ENCODE measurements at regions not wholly inside any gene's neighbourhood (a gene's known extent, or its start where the extent isn't known, plus 50 kb on each side); places are given as distances from the start of the nearest gene placed in this dataset.
"Not testable (repeated sequence)": the region's sequence is repeated elsewhere in the genome, so short reads cannot be mapped to it uniquely, and the experiment has no call there.

DNA sequence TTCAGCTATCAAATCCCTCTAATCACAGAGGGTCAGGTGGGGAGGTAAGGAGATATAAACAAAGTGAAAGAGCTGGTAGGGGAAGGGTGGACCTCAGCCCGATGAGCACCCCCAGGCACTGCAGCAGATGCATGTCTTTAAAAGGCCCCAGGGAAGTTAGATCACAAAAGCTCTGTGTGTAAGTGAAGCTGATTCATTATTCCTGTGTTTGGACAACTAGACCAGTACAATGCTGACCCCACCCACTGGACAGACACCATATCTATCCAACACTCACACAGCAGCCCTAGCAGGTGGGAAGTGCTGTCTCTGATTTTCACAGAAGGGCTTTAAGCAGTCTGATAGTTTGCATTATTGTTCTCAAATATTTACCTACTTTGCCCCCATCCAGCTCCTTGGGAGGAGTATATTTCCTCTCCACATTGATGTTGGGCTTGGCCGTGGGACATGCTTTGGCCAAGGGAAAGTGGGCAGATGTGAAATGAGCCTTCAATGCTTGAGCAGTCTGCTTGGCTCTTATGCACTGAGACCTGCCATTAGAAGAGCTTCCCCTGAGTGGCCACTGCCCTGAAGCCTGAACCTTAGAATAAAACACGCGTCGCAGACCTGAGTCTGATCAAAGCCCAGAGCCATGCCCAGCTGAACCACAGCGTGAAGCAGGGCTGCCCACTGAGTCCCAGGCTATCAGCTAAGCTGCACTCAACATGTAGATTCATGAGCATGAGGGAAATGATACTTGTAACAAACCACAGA lies 111.4 kb downstream of the COPS8 start:
- no peak for DNase-seq

DNA sequence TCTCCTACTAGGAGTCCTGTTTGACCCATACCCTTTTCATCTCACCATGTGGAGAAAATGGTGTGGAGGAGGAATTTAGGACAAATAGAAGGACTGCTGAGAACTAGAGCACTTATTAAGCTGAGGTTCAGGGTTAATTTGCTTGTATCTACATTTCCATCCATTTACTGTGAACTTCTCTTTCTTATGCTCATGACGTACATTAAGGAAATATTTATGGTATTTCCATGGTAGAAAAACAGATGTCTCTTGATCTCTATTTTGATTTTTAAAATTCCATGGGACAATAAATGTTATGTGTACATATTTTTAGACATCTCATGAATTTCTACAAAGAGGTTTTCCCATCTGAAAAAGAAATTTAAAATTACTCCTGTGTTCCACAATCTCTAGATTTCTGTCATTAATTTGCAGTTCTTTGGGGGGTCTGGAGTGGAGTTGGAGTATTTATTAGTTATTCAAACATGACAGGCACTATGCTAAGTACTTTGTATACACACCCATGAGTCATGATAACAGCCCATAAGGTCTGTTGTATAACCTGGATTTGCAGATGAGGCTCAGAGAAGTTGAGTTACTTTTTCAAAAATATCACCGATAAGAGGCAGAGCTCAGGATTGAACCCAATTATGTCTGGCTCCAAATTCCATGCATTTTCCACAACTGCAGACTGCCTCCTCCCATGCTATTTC lies 112.6 kb downstream of the COPS8 start:
- DNase-seq, result no peak

DNA sequence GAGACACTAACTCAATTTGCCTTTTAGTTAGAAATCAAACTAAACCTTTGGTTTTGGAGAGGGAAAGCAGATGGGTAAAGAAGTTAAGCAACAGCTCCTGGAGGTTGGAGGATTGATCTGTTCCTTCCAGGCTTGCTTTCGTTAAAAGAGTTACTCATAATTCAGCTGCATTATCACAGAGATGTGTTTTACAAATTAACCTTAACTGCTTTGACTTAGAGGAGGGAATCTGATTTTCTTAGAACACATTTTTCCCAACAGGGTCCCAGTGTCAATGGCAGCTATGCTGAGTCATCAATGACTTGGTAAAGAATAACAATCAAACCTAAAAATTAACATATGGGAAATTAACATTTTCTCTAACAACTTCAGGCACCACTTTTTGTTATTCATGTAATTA lies 113.4 kb downstream of the COPS8 start:
- DNase-seq, result no peak

DNA sequence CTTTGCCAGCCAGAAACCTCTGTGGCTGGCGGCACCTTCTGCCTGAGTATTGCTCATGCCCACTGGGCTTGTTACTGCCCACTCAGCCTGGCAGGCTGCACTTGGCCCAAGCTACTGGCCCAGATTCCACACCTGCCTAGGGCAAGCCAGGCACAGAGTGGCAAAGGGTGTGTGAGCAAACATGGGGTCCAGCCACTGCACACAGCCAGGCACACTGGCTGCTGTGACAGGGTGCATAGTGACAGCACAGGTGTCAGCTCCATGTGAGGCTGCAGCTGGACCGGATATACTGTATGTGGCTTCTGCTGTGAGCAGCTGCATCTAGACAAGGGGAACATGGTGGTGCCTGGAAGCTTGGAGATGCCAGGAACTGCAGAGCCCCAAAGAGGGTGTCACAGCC lies 113.9 kb downstream of the COPS8 start:
- DNase-seq, result no peak

DNA sequence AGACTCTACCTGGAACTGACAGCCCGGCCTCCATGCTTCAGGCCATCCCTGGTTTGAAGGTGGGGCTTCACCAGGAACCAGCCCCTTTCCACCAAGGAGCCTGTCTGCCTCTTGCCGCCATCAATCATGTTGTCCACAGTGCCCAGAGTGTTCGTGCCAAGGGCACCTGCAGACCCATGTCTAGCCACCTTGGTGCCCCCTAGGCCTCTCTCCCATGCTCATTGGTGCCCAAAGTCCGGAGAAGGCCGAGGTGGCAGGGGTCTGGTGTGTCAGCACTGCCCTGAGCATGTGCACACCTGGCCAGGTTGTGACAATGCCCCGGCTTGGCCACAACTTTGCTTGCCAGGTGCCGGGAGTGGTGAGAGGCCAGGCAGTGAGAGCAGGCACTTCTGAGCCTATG lies 114.8 kb downstream of the COPS8 start:
- DNase-seq, result no peak

DNA sequence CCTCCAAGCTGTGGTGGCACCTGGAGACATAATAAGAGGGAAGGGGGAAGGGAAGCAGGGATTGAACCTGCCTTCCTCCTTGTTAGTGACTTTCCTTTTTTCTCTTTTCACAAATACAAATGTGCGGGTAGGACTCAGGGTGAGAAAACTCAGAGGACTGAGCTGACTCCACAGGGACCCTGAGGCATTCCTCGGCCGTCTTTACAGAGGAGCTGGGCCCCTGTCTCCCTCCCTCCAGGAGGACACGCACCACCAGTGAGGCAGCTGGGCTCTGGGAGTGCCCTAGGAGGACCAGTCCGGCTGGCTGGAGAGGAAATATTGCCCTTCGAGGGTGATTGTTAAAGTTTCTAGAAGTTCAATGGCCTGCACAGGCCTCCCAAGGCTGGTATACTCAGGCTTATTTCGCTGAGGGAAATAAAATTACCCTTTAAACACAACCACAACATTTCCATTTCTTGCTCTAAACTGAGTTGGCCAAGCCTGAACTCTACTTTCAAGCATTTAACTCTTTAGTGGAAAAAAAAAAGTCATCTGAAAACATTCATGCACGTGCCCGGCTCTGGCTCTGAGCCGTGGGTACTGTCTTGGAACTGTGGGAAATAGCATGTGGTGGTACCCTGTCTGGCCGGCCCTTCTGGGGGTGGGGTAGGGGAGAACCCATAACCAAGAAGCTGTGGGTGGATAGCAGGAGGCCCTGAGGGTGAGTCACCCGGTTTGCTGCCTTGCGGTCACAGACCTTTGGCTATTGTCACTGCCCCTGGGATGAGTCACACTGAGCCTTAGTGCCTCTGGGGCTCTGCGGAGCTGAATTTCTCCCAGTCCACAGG lies 116.0 kb downstream of the COPS8 start:
- no peak for DNase-seq

DNA sequence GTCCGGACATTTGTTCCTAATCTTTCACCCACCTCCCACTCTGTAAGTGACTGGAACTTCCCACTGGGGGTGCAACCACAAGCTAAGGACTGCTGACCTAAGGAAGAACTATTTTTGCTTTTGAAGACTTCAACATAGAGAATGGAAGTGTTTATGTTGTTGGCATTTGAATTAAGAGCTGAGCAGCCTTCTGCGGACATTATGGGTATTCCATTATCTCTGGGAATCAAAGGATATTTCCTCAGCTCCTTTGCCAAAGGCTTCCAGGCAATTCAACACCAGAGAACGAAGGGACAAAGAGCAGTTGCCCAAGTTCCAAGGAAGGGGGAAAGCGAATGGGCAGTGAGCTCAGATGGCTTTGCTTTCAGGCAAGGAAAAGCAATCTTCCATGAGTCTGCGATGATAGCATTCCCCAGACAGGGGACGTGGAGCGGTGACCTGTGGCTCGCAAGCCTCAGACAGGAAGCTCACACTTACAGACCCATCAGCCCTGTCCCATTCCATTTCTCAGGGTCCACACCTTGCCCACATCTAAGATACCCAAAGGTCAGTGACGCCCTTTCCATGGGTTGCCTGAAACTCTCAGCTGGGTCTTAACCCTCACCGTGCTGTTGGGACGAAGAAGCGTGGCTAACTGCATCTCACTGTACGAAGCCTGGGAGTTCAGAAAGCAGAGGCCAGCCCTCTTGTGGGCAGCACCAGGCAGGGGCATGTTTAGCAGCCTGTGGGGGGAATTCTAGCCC lies 116.8 kb downstream of the COPS8 start:
- DNase-seq, result no peak

DNA sequence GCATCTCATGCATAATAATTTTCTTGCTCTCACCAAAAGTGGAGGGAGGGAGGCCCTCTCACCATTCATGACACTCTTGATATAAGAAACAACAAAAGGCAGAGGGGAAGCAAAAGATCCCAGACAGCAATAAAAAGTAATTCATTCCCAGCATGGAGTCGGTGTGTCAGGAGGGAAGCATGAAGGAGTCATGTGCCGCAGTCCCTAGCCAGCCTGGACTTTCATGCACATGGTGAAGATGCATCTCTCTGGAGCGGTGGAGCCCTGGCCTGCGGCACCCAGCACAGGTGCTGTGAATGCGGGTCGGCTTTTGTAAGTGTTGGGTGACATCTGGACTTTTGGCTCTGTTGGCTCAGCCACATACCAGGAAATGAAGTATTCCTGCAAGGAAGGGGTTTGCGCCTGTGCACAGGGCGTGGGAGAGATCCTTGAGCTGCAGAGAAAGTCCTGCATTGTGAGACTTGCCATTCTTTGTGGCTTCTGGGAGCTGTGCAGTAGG lies 119.4 kb downstream of the COPS8 start:
- no peak for DNase-seq

DNA sequence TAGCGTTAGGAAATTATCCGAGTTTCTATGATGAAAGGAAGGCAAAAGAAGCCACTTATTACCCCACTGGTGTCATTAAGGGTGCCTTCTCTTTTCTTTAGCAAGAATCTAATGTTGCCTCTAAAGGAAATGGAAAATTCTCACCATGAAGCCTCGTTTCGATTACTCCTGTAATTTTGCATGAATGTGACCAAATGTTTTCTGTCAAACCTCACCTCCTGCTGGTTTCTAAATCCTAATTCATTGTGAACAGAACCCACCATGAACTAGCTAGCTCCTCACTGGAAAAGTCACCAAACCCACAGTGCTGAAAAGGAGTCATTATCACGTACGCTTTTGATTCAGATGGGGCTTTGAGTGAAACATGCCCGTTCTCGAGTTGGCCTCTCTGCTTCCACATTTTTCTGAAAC lies 119.9 kb downstream of the COPS8 start:
- no peak for DNase-seq

DNA sequence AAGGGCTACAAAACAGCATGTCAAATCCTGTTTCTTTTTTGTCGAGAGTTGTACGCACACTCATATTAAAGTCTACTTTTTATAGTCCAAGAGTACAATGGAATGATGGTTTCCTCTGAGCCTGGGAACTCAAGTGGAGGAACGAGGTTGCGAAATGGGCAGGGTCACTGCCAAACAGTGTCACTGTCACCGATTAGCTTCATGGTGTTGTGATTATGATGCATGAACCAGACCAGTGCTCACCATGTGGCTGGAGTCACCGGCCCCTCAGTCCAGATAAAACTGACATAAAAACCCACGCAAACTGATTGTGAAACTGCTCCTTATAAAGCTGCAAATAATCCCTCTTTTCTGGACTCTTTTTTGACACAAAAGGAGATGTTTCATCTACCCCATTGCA lies 122.0 kb downstream of the COPS8 start:
- no peak for DNase-seq

DNA sequence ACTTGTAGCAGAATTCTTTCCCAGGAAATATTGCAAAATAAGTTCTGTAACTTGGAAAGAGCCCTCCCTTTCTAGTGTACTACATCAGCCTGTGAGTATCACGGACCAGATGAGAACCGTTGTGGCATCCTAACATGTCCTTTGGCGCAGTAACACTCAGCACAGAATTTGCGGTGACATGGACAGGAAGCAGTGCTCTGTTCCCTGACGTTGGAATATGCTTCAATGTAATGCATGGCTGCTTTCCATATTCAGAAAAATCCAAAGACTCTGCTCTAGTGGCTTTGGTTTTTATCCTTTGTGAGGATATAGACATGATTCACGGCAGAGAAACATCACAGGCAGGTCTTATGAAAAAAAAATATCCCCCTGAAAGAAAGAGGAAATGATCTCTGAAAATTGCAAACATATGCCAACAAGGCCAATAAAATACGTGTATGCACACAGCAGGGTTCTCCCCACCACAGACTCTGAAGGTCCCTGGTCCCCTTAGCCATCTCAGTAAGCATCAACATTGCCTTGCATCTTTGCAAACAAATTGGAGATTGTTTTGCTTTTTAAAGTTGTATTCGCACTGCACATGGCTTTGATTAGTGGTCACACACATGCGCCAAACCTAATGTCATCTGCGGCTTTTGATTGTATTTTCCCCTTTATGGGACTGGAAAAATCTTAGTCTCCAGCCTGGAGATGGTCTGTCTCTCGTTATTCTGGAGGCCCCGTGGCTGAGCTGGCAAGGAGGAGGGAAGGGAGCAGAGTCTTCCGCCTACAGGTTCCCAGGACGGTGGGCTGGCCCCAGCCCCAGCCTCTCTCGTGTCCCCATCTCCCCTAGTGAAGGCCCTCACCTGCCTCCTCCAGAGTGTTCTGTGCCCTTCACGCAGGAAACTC lies 122.9 kb downstream of the COPS8 start:
- no peak for DNase-seq

DNA sequence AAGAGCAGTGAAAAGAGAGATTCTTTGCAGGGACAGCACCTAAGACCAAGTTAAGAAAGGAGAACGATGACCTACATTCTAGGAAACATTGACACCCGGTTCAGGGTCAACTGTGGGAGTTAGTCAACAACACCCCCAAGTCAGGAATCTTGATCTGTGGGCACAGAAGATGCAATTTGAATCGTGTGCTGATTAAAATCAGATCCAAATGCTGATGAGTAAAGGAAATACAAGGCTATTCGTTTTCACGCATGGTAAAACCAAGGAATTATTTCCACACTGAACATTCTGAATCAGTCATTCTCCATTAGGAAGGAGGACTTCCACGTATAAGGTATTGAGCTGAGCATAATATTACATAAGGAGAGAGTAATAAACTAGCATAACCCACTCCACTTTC lies 124.2 kb downstream of the COPS8 start:
- no peak for DNase-seq

DNA sequence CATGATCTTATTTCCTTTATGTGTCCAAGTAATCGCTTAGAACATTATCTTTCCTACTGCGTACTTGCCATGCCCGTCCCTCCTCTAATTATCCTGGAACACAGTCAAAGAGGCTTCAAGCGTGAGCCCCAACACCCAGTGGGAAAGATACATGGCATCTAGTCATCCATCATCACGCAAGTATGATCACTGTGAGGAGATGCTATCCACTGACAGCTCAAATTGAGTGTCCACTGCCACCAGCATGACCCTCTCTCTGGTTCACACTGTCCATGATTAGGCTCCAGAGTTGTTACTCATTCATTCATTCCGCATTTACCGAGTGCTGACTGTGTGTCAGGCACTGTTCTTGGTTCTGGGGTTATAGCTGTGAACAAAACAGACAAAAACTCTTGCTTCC lies 124.6 kb downstream of the COPS8 start:
- DNase-seq, result no peak

DNA sequence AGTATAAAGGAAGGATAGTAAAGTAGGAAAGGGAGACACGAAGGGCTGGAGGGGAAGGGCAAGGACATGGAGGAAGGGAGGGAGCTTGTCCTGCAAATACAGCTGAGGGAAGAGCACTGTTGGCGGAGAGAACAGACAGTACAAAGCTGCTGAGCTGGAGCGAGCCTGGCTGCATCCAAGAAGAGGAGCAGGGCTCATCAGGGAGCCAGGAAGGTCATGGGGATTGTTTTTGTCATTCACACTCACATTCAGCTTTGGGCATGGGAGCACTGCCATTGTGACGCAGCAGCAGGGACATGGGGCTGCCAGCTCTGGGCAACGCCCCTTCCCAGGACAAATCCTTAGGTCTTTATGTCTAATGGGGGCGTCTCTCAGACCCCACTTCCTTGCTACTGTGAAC lies 125.1 kb downstream of the COPS8 start:
- no peak for DNase-seq

DNA sequence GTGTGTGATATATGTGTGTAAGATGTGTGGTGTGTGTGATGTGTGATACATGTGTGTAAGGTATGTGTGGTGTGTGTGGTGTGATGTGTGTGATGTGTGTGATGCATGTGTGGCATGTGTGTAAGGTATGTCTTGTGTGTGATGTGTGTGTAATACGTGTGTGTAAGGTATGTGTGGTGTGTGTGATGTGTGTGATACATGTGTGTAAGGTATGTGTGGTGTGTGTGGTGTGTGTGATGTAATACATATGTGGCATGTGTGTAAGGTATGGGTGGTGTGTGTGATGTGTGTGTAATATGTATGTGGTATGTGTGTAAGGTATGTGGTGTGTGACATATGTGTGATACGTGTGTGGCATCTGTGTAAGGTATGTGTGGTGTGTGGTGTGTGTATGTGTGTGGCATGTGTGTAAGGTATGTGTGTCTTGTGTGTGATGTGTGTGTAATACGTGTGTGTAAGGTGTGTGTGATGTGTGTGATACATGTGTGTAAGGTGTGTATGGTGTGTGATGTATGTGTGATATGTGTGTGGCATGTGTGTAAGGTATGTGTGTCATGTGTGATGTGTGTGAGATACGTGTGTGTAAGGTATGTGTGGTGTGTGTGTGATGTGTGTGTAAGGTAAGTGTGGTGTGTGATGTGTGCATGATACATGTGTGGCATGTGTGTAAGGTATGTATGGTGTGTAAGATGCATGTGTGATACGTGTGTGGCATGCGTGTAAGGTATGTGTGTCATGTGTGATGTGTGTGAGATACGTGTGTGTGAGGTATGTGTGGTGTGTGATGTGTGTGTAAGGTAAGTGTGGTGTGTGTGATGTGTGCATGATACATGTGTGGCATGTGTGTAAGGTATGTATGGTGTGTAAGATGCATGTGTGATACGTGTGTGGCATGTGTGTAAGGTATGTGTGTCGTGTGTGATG lies 126.9 kb downstream of the COPS8 start:
- not testable (repeated sequence) for DNase-seq

DNA sequence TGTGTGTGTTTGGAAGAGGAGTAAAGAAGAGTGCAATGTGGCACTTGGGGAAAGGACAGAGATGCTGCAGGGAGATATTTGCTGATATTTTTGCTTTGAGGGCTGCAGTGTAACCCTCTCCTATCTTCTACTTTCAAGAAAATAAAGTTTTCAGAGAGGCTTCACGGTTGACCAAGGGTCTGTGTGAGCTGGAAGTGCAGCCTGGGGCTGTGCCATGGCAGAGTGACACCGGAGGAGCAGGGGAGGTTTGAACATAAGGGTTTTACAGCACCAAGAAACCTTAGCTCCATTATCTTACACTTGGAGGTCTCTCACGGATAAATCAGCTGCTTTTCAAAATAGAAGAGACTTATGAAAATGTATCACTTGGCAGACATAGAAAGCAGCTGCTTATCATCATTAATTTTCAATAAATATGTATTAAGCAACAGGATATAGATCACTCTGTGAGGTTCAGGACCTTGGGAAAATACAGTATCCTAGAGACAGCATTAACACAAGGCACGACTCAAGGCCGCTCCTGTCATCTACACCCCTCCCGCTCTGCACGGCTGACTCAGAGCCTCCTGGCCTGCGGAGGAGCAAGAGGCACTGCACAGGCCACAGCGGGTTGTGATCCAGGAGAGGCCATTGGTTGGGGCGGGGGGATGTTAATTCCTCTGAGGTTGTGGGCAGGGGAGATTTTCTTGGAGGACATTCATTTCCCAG lies 127.8 kb downstream of the COPS8 start:
- DNase-seq, result no peak

DNA sequence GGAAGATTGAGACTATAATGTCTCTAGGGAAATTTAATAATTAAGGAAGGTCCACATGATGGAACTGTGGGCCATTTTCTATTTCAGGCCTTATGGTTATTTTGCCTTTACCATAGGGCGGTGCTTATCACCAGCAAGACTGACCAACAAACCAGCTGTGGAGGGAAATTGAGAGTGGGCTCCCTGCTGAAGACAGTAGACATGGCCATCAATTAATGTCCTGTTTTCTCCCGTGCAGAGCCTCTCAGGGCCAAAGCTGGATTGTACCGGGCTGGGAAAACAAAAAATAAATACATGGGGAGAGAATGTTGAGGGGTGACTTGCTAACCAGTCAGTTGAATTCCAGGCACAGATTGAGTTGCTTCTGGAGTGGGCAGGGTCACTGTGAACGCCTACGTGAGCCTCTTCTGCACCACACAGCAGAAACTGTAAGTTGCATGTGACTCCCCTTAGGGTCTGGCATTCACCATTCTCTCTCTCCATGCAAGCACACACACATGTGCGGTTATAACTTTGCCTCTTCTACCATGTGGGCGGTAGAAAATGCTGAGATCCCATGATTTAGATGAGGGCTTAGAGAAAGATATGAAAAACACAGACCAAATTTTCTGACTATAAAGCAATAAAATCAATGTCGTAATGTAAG lies 128.5 kb downstream of the COPS8 start:
- no peak for DNase-seq

DNA sequence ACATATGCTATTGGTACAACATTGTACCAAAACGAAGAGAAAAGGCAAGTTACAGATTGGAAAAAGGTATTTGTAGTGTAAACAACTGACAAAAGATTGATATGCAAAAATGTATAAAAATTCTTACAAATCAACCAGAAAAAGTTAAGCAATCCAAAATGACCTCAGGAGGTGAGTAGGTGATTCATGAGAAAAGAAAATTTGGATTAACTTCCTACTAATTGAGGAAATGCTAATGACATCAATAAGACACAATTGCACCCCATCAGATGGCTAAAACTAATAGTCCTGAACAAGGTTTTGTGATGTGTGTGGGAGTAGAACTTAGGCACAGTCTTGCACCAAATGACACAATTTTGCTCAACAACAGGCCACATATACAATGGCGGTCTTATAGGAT lies 129.3 kb downstream of the COPS8 start:
- DNase-seq, result no peak

DNA sequence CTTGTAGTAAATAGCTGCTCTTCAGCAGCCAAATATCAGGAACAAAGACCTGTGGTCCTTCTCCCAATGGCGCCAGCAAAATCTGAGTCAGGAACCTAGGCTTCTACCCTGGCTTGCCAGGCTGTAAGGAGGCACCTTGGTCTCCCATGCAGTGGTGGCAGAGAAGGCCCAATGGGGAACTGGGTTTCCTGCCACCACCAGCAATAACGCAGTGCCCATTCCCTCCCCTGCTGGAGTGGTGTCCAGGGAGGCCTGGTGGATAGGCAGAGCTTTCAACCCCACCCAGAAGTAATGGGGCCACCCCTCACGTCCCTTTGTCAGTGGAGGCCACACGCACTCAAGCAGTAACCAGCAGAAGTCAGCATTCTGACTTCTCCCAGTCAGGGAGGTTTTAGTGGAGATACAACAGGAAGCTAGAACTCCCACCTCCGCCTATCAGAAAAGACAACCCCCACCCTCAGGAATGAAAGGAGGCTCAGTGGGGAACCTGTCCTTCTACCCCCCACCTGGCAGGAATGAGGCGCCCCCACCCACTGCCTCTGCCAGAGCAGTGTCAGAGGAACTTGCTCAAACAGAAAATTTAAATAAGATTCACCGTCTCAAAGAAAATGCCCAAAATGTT lies 132.4 kb downstream of the COPS8 start:
- DNase-seq, result no peak

Data from T-helper 1 cell (primary cell).